Pancreas (tissue), 10 donors: ENCODE measurements at regions not wholly inside any gene's neighbourhood (a gene's known extent, or its start where the extent isn't known, plus 50 kb on each side); places are given as distances from the start of the nearest gene placed in this dataset.

ENCODE experiments used
- ATAC-seq, 4 donors: fragments of 200-7000 bp; cut with Tn5 transposase; one replicate each; pipeline versions ENCODE4 v1.8.0 to v1.9.1; 2020; ENCODE audit warnings: mild to moderate bottlenecking in 4 of 4, moderate library complexity in 4 of 4
- DNase-seq, 6 donors: peaks; one replicate each; pipeline ENCODE4 v3.0.0-alpha.2; 2020
- FAIRE-seq: peaks from 2 replicates; lab custom pipeline; 2012; peaks lifted over from hg19 to GRCh38; lab: Jason Lieb, UNC
- H3K27ac ChIP-seq, 4 donors: fragments of 200-600 bp; sonication (generic); 1 replicate in 3 of 4; 2 replicates in 1 of 4; pipeline versions ENCODE4 v1.5.0 to v1.8.0; 2020
- H3K27me3 ChIP-seq, 4 donors: fragments of 200-600 bp; one replicate each; pipeline ENCODE4 v1.8.0; 2021
- H3K36me3 ChIP-seq, 3 donors: fragments of 200-600 bp; sonication (generic) in 1 of 3; one replicate each; pipeline versions ENCODE4 v1.5.0 to v1.8.0; 2020 to 2021
- H3K4me1 ChIP-seq, 3 donors: fragments of 200-600 bp; one replicate each; pipeline ENCODE4 v1.8.0; 2021
- H3K4me3 ChIP-seq, 4 donors: fragments of 200-600 bp; sonication (generic) in 2 of 4; one replicate each; pipeline versions ENCODE4 v1.5.0 to v1.8.0; 2020 to 2021
- H3K9me3 ChIP-seq, 4 donors: fragments of 200-600 bp; one replicate each; pipeline ENCODE4 v1.8.0; 2021
- WGBS, 2 donors: extraction: QIAGEN DNeasy Blood & Tissue Kit; methylation state at CpG; one replicate each; pipeline ENCODE4 v1.1.7; 2013; 5-methylcytosine and 5-hydroxymethylcytosine counted together
- intact Hi-C, 3 donors: fragments of 100-400 bp; cut with DNase I; formaldehyde crosslinking; loops; one replicate each; pipeline versions ENCODE4 v1.11.1 to v1.14.2; 2022
- TF ChIP-seq, protein P1 (sequence below), 4 donors: fragments of 200-600 bp; sonication (generic) in 3 of 4; IDR thresholded peaks; one replicate each; pipeline versions ENCODE4 v1.5.0 to v1.8.0; 2021; ENCODE audit warnings: antibody characterized with exemption in 4 of 4
- donor health status: healthy with polysubstance abuse.
- donor health status: DM: no; HTN: no; CAD: no; lungs with moderate emphysema.
- donor health status: DM: no; HTN: no; CAD: no.
- donor health status: control.
- donor health status: control.
- donor health status: Bipolar disorder and iron deficiency.
- donor health status: DM: yes; HTN: yes; CAD: no.
- donor health status: DM: no; HTN: no; CAD: no.
- donor health status: DM: no; HTN: no; CAD: no.
- donor health status: DM: yes; HTN: yes; CAD: no.

DNA sequence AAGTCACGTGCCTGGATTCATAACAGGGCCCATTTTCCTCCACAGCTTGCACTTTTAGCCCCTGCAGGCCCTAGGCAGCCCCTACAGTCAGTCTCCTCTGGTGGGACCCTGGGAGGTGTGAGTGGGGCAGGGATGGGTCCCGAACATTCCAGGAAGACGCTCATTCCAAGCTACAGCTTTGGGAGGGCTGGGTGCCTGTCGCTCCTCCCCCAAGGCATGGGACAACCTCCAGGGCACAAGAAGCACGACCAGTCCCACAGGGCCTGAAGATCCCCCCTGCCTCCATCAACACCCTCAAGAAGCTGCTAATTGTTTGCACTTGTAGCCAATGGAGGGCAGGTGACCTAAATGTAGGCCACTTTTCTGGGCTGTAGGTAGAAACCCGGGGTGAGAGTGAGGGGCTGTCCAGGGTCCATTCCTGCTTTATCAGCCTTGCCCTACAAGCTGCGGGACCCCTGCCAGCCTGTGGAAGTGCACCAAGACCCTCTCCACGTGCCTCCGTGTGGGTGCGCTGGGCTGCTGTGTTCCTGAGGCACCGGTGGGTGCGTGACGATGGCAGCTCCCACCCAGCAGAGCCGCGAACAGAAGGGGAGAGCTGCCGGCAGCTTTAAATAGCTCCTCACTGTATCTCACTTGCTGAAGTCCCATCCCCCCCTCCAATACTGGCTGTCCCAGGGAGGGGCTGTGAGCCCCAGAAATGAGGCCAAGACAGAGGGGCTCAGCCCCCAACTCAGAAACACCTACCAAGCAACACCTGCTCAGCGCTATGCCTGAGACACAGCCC is 91.9 kb upstream of the ARAP3 start:
- Histone ChIP-seq H3K36me3 (no peaks in the 10 kb centered on the region), H3K4me3 (no peak overlapping the region), H3K27ac (no peak overlapping the region), H3K9me3 (no peaks in the 10 kb centered on the region), H3K4me1 (no peaks in the 10 kb centered on the region), H3K27me3 (no peaks in the 10 kb centered on the region)
- no peak for FAIRE-seq
- intact Hi-C loops: no loop called here
- no peak for DNase-seq
- 62 to 71% methylated on average over 17 of the region's 17 CpGs for WGBS, 2 donors
- TF ChIP-seq, protein P1, sequence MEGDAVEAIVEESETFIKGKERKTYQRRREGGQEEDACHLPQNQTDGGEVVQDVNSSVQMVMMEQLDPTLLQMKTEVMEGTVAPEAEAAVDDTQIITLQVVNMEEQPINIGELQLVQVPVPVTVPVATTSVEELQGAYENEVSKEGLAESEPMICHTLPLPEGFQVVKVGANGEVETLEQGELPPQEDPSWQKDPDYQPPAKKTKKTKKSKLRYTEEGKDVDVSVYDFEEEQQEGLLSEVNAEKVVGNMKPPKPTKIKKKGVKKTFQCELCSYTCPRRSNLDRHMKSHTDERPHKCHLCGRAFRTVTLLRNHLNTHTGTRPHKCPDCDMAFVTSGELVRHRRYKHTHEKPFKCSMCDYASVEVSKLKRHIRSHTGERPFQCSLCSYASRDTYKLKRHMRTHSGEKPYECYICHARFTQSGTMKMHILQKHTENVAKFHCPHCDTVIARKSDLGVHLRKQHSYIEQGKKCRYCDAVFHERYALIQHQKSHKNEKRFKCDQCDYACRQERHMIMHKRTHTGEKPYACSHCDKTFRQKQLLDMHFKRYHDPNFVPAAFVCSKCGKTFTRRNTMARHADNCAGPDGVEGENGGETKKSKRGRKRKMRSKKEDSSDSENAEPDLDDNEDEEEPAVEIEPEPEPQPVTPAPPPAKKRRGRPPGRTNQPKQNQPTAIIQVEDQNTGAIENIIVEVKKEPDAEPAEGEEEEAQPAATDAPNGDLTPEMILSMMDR (IDR thresholded peaks at IDR 0.05): no peak
- ATAC-seq: no peak

DNA sequence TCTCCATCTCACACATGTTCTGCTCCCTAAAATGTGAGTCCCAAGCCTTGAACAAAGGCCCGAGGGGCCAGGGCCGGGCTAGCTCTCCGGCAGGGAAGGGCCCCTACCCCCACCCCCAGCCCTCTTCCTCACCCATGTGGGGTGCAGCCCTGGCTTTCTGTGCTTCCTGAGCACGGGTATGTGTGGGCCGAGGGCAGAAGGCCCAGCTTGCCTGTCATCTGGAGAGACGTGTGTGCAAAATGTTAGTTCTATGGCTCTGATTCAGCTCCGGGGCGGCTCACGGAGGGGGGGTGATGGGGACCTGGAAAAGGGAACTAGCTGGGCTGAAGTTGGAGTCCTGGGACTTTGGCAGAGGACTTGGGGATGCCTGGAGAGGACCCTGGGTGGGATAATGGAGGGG is 90.3 kb upstream of the ARAP3 start:
- Histone ChIP-seq H3K36me3 (no peaks in the 10 kb centered on the region), H3K4me3 (no peak overlapping the region), H3K27me3 (no peaks in the 10 kb centered on the region), H3K9me3 (no peaks in the 10 kb centered on the region), H3K27ac (no peak overlapping the region), H3K4me1 (no peaks in the 10 kb centered on the region)
- ATAC-seq (no peak), FAIRE-seq (no peak), DNase-seq (no peak)
- TF ChIP-seq, protein P1 (IDR thresholded peaks at IDR 0.05): no peak
- intact Hi-C loops: no loop called here
- WGBS, 2 donors: 60 to 73% methylated on average over 9 of the region's 9 CpGs

DNA sequence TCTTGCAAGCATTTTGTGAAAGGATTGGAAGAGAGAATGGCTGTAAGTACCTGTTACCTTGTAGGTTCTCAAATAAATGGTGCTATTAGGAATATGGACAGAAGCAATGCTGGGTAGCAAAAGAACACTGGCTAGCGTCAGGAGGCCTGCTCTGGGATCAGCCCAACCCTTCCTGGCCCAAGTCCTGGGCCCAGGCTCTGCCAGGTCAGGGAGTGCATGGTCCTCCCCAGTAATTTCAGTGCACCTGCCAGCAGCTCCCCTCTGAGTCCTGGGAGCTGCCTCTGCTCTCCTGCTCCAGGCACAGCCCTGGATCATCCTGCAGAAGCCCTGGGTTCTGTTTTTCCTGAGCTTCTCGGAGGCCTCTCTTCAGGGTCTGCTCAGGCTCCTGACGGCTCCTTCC is 89.5 kb upstream of the ARAP3 start:
- Histone ChIP-seq H3K27me3 (no peaks in the 10 kb centered on the region), H3K4me3 (no peak overlapping the region), H3K27ac (no peak overlapping the region), H3K36me3 (no peaks in the 10 kb centered on the region), H3K9me3 (no peaks in the 10 kb centered on the region), H3K4me1 (no peaks in the 10 kb centered on the region)
- intact Hi-C loops: no loop called here
- 74 to 76% methylated on average over 3 of the region's 3 CpGs for WGBS, 2 donors
- ATAC-seq: no peak
- no peak for DNase-seq
- TF ChIP-seq, protein P1 (IDR thresholded peaks at IDR 0.05): no peak
- no peak for FAIRE-seq

DNA sequence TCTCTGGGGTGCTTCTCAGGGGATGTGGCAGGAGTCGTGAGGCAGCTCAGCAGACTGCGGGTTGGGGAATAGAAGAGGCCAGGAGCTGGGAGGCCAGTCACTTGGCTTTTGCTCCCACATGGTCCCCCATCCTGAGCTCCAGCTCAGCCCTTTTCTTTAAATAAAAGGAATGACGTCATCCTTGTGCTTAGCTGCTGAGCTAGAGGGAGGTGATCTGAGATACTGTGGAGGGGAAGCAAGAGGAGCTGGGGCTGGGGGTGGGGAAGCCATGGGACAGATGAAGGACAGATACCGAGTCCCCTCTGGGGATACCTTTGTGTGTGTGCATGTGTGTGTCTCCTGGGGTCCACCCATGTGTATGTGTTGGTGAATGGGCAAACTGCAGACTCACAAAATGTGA is 89.0 kb upstream of the ARAP3 start:
- H3K4me3 ChIP-seq: no peak overlapping the region
- TF ChIP-seq, protein P1 (IDR thresholded peaks at IDR 0.05): no peak
- FAIRE-seq (no peak), ATAC-seq (no peak), DNase-seq (no peak)
- 68 to 78% methylated on average over 4 of the region's 4 CpGs for WGBS, 2 donors
- intact Hi-C loops: no loop called here
- no peaks in the 10 kb centered on the region for H3K9me3 ChIP-seq
- no peaks in the 10 kb centered on the region for H3K36me3 ChIP-seq
- no peaks in the 10 kb centered on the region for H3K4me1 ChIP-seq
- H3K27ac ChIP-seq: no peak overlapping the region
- H3K27me3 ChIP-seq: no peaks in the 10 kb centered on the region

DNA sequence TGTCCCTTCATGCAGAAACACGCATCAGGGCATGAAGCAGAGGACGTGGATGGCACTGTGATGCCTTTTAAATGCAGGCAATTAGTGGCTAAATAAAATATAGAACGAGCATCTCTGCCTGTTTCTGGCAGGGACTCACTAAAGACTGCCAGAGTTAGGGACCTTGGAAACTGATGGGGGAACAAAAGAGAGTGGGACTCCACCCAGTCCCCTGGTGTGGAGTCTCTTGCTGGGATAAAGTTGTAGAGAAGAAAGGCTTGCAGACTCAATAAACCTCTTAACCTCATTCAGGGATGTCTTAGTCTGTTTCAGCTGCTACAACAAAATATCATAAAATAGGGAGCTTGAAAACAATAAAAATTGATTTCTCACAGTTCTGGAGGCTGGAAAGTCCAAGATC is 87.6 kb upstream of the ARAP3 start:
- H3K9me3 ChIP-seq: no peaks in the 10 kb centered on the region
- no peak overlapping the region for H3K4me3 ChIP-seq
- intact Hi-C loops: no loop called here
- FAIRE-seq (no peak), ATAC-seq (no peak), DNase-seq (no peak)
- no peaks in the 10 kb centered on the region for H3K4me1 ChIP-seq
- H3K36me3 ChIP-seq: no peaks in the 10 kb centered on the region
- TF ChIP-seq, protein P1 (IDR thresholded peaks at IDR 0.05): no peak
- H3K27me3 ChIP-seq: no peaks in the 10 kb centered on the region
- 72 to 83% methylated on average over 3 of the region's 3 CpGs for WGBS, 2 donors
- H3K27ac ChIP-seq: no peak overlapping the region
